ENCODE measurements at regions not wholly inside any gene's neighbourhood (a gene's known extent, or its start where the extent isn't known, plus 50 kb on each side); places are given as distances from the start of the nearest gene placed in this dataset.

DNA sequence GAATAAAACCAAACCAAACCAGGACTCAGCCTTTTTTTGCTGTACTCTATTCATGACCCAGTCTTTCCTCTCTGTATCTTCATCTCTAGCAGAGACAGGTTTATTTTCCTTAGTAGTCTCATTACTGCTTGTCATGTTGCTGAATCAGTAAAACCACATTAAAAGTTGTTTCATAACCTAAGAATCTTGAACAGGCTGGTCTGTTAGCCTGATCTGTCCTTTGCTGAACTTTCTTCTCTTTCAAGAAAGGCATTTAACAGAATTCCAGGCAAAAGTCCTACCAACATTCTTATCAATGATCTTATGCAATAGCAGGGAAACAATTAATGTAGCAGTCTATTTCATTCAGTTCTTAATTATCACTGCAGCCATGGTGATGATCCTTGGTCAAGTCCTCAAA lies 197.7 kb downstream of the CASP12 start:
- H3K18ac ChIP-seq (ENCODE audit: extremely low read depth, low read length): no peak overlapping the region
- ChIA-PET CTCF (ENCODE audit: partially characterized antibody) (interaction anchor here (0.8 kb wide), 1 partner anchor 8 kb away, joined by 3 read pairs; no protein-coding TSS in a partner anchor), POLR2A (ENCODE audit: partially characterized antibody) (interaction anchor here (0.5 kb wide), 1 partner anchor 13 kb away, joined by 3 read pairs; no protein-coding TSS in a partner anchor)
- no peaks in the 10 kb centered on the region for H3K79me1 ChIP-seq (ENCODE audit: low read depth, low read length)
- H2BK12ac ChIP-seq (ENCODE audit: low read depth, low read length): no peak overlapping the region
- no peaks in the 10 kb centered on the region for H3K23me2 ChIP-seq (ENCODE audit: low read depth, low read length)
- no peaks in the 10 kb centered on the region for H3K4me1 ChIP-seq (replicated peaks in 1 of 4; ENCODE audit: control insufficient read depth in 3 of 4, insufficient read depth in 4 of 4, low read length in 3 of 4)
- no peak overlapping the region for H4K91ac ChIP-seq (replicated peaks; ENCODE audit: insufficient read length, low read length)
- no peak overlapping the region for H4K5ac ChIP-seq (ENCODE audit: insufficient read length, low read depth, low read length)
- no peaks in the 10 kb centered on the region for H3K79me2 ChIP-seq (ENCODE audit: control insufficient read depth in 1 of 2, insufficient read depth in 2 of 2, low read length in 2 of 2)
- H3K4me2 ChIP-seq (ENCODE audit: insufficient read depth in 1 of 2, low read depth in 2 of 2, low read length in 2 of 2): no peak overlapping the region
- H3K56ac ChIP-seq (replicated peaks; ENCODE audit: insufficient read length, low read depth, low read length): no peak overlapping the region
- no peak overlapping the region for H3K4me3 ChIP-seq (ENCODE audit: extremely low read depth in 1 of 4, insufficient read depth in 2 of 4, low read depth in 3 of 4, low read length in 4 of 4)
- H2BK5ac ChIP-seq (ENCODE audit: low read depth, low read length): no peak overlapping the region
- no peaks in the 10 kb centered on the region for H4K20me1 ChIP-seq (replicated peaks in 1 of 2; ENCODE audit: control insufficient read depth in 1 of 2, insufficient read depth in 2 of 2, low read length in 2 of 2)
- no peak overlapping the region for H4K8ac ChIP-seq (ENCODE audit: extremely low read depth, insufficient read depth, low read length)
- no peak overlapping the region for H3K14ac ChIP-seq (ENCODE audit: insufficient read length)
- H3K9me3 ChIP-seq (ENCODE audit: insufficient read depth in 2 of 2, low read depth in 1 of 2, low read length in 1 of 2): no peaks in the 10 kb centered on the region
- no peak for DNase-seq (ENCODE audit: low read depth in 1 of 2, low spot score in 2 of 2)
- no peak overlapping the region for H2BK120ac ChIP-seq (replicated peaks; ENCODE audit: low read depth, low read length)
- no peaks in the 10 kb centered on the region for H3K27me3 ChIP-seq (replicated peaks in 1 of 4; ENCODE audit: control insufficient read depth in 3 of 4, extremely low read depth in 1 of 4, insufficient read depth in 3 of 4, low read length in 3 of 4)
- H2BK20ac ChIP-seq (ENCODE audit: low read length): no peak overlapping the region
- no peak for FAIRE-seq
- H2AFZ ChIP-seq (ENCODE audit: low read length): no peak overlapping the region
- no peak overlapping the region for H2AK5ac ChIP-seq (ENCODE audit: low read depth, low read length)
- H3K36me3 ChIP-seq (ENCODE audit: control insufficient read depth in 2 of 4, insufficient read depth in 4 of 4, low read length in 3 of 4): no peaks in the 10 kb centered on the region
- no peak overlapping the region for H3K27ac ChIP-seq (ENCODE audit: low read depth, low read length)
- H3K23ac ChIP-seq (ENCODE audit: insufficient read length): no peak overlapping the region
- no peak overlapping the region for H2BK15ac ChIP-seq (ENCODE audit: low read length)
- no peak overlapping the region for H3K4ac ChIP-seq (replicated peaks; ENCODE audit: insufficient read length, low read depth, low read length)
- H3K9ac ChIP-seq (replicated peaks in 1 of 4; ENCODE audit: extremely low read depth in 1 of 4, low read depth in 3 of 4, low read length in 3 of 4): no peak overlapping the region
- TF ChIP-seq SIRT6 (IDR thresholded peaks at IDR 0.05; ENCODE audit: low read length): no peak
- no peak for TF ChIP-seq GABPA (IDR thresholded peaks at IDR 0.05; ENCODE audit: borderline replicate concordance, insufficient read depth, low read length)
- TF ChIP-seq JUND (IDR thresholded peaks at IDR 0.05; ENCODE audit: low read length): no peak
- no peak for TF ChIP-seq NRF1 (IDR thresholded peaks at IDR 0.05; ENCODE audit: low read depth, low read length)
- TF ChIP-seq KDM1A (IDR thresholded peaks at IDR 0.05; ENCODE audit: borderline replicate concordance, low read length): no peak
- no peak for TF ChIP-seq ASH2L (IDR thresholded peaks at IDR 0.05; ENCODE audit: low read length)
- TF ChIP-seq MAFK (IDR thresholded peaks at IDR 0.05; ENCODE audit: low read depth, low read length): no peak
- TF ChIP-seq, protein P1, sequence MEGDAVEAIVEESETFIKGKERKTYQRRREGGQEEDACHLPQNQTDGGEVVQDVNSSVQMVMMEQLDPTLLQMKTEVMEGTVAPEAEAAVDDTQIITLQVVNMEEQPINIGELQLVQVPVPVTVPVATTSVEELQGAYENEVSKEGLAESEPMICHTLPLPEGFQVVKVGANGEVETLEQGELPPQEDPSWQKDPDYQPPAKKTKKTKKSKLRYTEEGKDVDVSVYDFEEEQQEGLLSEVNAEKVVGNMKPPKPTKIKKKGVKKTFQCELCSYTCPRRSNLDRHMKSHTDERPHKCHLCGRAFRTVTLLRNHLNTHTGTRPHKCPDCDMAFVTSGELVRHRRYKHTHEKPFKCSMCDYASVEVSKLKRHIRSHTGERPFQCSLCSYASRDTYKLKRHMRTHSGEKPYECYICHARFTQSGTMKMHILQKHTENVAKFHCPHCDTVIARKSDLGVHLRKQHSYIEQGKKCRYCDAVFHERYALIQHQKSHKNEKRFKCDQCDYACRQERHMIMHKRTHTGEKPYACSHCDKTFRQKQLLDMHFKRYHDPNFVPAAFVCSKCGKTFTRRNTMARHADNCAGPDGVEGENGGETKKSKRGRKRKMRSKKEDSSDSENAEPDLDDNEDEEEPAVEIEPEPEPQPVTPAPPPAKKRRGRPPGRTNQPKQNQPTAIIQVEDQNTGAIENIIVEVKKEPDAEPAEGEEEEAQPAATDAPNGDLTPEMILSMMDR (IDR thresholded peaks at IDR 0.05; ENCODE audit: control extremely low read depth in 1 of 3, insufficient read depth in 1 of 3, low read depth in 1 of 3, low read length in 3 of 3): no peak
- no peak for TF ChIP-seq SP4 (IDR thresholded peaks at IDR 0.05; ENCODE audit: low read length)
- no peak for TF ChIP-seq FOSL1 (IDR thresholded peaks at IDR 0.05; ENCODE audit: insufficient read depth, low read depth, low read length)
- no peak for TF ChIP-seq CREB1 (IDR thresholded peaks at IDR 0.05)
- no peak for TF ChIP-seq SUZ12 (IDR thresholded peaks at IDR 0.05; ENCODE audit: low read length)
- TF ChIP-seq TAF1 (IDR thresholded peaks at IDR 0.05; ENCODE audit: low read depth, low read length): no peak
- no peak for TF ChIP-seq CHD1 (IDR thresholded peaks at IDR 0.05; ENCODE audit: low read depth, low read length)
- TF ChIP-seq POLR2A (IDR thresholded peaks at IDR 0.05; ENCODE audit: control extremely low read depth in 1 of 2, low read depth in 2 of 2, low read length in 2 of 2): no peak

All from H1 (cell line).